Peyer's patch (tissue), 4 donors: ENCODE measurements at regions not wholly inside any gene's neighbourhood (a gene's known extent, or its start where the extent isn't known, plus 50 kb on each side); places are given as distances from the start of the nearest gene placed in this dataset.

ENCODE experiments used
- POLR2A ChIP-seq, 2 donors: fragments of 450-650 bp; IDR thresholded peaks; one replicate each; pipeline ENCODE4 v1.5.1; 2017; ENCODE audit warnings: antibody characterized with exemption in 2 of 2, mild to moderate bottlenecking in 2 of 2, moderate library complexity in 2 of 2
- TF ChIP-seq, protein P1 (sequence below), 6 experiments: fragments of 450-650 bp in 4 of 6; fragments of 200-600 bp in 2 of 6; sonication (generic) in 1 of 6; IDR thresholded peaks; one replicate each; pipeline ENCODE4 v1.5.1; 2017 to 2019; ENCODE audit warnings: antibody characterized with exemption in 6 of 6, mild to moderate bottlenecking in 3 of 6, moderate library complexity in 1 of 6

DNA sequence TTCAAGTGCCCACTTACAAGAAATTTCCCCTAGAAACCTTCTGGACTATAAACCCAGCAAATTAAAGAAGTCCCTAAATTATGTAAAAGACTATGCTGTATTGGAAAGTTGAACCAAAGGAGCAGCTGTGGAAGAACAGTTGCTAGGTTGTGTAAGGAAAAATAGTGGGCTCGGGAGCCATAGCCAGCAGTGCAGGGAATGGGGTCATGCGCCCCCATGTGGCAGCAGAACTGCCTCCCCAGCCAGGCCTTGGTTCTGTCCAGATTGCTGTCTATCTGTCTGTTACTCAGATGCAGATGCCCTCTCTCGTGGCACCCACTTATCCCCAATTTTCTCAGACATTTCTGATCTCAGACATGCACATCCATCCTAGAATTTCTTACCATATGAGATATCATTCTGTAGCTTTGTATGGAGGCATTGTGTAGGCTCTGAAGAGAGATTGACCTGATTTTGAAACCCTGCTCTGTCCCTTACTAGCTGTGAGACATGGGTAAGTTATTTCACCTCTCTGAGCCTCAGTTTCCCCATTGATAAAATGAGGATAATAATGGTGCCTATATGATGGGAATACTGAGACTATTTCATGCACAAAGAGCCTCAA, 258.3 kb downstream of the SS18 start:
- TF ChIP-seq, protein P1, sequence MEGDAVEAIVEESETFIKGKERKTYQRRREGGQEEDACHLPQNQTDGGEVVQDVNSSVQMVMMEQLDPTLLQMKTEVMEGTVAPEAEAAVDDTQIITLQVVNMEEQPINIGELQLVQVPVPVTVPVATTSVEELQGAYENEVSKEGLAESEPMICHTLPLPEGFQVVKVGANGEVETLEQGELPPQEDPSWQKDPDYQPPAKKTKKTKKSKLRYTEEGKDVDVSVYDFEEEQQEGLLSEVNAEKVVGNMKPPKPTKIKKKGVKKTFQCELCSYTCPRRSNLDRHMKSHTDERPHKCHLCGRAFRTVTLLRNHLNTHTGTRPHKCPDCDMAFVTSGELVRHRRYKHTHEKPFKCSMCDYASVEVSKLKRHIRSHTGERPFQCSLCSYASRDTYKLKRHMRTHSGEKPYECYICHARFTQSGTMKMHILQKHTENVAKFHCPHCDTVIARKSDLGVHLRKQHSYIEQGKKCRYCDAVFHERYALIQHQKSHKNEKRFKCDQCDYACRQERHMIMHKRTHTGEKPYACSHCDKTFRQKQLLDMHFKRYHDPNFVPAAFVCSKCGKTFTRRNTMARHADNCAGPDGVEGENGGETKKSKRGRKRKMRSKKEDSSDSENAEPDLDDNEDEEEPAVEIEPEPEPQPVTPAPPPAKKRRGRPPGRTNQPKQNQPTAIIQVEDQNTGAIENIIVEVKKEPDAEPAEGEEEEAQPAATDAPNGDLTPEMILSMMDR (IDR thresholded peaks at IDR 0.05): peak in 4 of 6 experiments; percentile 42 to 49 (median 46)
- TF ChIP-seq POLR2A (IDR thresholded peaks at IDR 0.05): no peak
